Breast epithelium (tissue), 3 donors: ENCODE measurements at regions not wholly inside any gene's neighbourhood (a gene's known extent, or its start where the extent isn't known, plus 50 kb on each side); places are given as distances from the start of the nearest gene placed in this dataset.

Source experiments
- CTCF ChIP-seq, 3 donors: fragments of 450-650 bp; IDR thresholded peaks; one replicate each; pipeline ENCODE4 v1.5.1; 2016 to 2017; ENCODE audit warnings: antibody characterized with exemption in 3 of 3, mild to moderate bottlenecking in 3 of 3, moderate library complexity in 3 of 3
- POLR2A ChIP-seq: fragments of 450-650 bp; IDR thresholded peaks from one replicate; pipeline ENCODE4 v1.6.1; 2016; ENCODE audit warnings: antibody characterized with exemption, mild to moderate bottlenecking, moderate library complexity
- POLR2AphosphoS5 ChIP-seq, 3 donors: sonication (generic); formaldehyde crosslinking; IDR thresholded peaks; one replicate each; pipeline ENCODE4 v1.6.1; 2017; ENCODE audit warnings: antibody characterized with exemption in 3 of 3

GRCh38 chr21:41006636-41007035 lies 159.7 kb upstream of the DSCAM start:
- no peak for TF ChIP-seq CTCF (IDR thresholded peaks at IDR 0.05)
- TF ChIP-seq POLR2A: no peak
- TF ChIP-seq POLR2AphosphoS5 (IDR thresholded peaks at IDR 0.05): no peak
